COLO829 (cell line): ENCODE measurements at regions not wholly inside any gene's neighbourhood (a gene's known extent, or its start where the extent isn't known, plus 50 kb on each side); places are given as distances from the start of the nearest gene placed in this dataset.
"Not testable (repeated sequence)": the region's sequence is repeated elsewhere in the genome, so short reads cannot be mapped to it uniquely, and the experiment has no call there.

Source experiments
- DNase-seq: peaks from one replicate; pipeline ENCODE4 v3.0.0; 2012; ENCODE audit warnings: low spot score

DNA sequence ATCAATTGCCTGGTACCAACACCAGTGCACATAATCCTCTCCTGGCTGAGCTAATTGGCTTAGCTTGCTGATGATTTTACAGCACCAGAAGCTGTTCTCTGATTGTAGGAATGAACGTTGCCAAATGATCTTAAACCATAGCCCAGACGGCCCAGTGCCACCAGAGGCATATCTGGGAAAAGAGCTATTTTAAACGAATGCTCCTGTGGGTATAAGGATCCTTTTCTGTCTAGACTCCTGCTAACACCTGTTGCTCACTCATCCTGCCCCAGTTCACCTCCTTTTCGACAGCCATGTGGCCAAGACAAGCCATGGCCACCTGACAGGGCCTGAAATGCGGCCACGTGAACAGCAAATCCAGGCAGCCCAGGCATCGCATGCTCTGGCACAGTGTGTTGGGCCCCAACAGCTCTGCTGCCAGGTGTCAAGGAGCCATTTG, 289.9 kb upstream of the SLC30A5 start:
- DNase-seq, result no peak

DNA sequence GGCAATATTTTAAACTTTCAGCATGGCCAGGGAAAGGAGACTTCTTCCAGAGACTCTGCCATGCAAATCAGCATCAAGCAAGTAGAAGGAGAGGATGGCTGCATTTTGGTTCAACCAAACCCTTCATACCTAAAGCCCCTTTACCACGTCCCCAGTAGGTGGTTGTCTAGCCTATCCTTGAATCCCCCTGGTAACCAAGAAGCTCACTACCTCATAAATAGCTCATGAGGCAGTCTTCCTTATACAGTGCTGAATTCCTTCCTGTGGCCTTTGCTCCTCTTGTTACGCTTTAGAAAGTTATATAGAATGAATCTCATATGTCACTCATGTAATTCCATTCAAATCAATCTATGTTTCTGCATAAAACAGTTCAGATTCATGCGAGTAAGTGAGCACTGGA, 289.5 kb upstream of the SLC30A5 start:
- no peak for DNase-seq

DNA sequence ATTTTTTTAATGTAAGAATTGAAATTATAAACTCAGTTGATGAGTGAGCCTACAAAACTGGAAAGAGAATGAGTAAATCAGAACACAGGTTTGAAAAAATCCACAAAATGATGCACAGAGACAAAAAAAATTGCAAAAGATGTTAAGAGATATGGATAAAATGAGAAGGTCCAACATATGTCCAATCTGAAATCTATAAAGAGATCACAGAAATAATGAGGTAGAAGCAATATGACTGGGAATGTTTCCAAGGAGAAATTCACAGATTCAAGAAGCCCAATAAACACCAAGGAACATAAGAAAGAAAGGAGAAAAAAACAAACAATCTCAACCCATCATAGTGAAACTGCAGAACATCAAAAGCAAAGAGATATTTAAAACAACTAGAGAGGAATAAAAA, 288.4 kb upstream of the SLC30A5 start:
- no peak for DNase-seq

GRCh38 chr5:68817632-68818031, 276.2 kb upstream of the SLC30A5 start:
- no peak for DNase-seq

- DNase-seq, result no peak
Measured at GRCh38 chr5:68818057-68818695, 275.6 kb upstream of the SLC30A5 start.

GRCh38 chr5:68818870-68819269, 274.9 kb upstream of the SLC30A5 start:
- DNase-seq, result no peak

- no peak for DNase-seq
Measured at GRCh38 chr5:68821056-68821455, 272.8 kb upstream of the SLC30A5 start.

DNA sequence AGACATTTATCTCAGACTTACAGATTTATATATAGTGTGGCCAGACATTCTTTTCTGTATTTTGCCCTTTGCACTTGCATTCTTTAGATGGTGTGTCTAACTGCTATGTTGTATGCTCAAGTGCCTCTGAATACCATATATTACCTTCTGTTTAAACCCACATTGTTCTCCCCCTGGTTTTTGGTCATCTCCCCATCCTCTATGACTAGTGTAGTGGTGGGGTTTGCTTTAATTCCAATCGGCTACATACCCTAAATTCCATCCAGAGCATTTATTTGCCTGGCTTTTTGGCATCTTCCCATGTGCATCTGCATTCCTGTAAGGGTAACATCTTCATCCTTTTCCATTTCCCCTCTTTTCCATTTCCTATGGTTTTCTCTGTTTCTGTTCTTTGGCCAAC, 271.0 kb upstream of the SLC30A5 start:
- DNase-seq, result no peak

DNA sequence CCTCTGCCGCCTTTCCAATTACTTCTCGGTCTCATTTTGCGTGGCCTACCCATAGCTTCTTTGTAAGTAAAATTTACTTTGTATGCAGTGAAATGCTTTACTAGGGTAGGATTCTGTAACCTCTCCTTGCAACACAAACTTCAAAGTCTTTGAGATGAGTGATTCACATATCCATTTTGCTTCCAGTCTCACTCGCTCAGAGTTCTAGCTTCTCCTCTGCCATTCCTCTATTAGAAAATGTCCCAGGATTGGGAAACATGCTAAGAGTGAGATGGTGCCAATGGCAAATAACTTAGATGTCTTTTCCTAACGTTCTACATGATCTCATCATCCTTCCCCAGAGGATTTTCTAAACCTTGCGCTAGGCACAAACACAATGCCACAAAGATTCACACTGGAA, 270.5 kb upstream of the SLC30A5 start:
- no peak for DNase-seq

DNA sequence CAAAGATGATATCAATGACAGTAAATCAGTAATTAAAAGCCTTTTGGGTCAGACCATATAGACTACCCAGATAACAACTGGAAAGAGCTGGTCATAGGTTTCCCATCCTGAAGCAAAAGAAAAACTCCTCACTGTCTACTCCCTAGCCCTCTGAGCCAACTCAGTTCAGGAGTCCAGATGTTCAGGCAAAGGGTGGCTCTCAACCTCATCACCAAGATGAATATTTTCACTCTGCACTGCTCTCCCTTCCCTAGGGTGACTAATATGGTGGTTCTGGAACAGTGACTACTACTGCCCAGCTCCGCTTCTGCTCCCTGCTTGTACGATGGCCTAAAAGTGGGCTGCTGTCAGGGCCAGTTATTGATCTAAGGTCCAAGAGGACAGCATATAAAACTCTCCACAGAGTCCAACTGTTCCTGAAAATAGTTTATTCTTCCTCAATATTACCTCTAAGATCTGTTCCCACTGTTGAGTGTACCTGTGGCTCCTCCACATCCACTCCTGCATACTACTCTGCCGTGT, 263.4 kb upstream of the SLC30A5 start:
- no peak for DNase-seq

- DNase-seq, result no peak
Measured at GRCh38 chr5:68834491-68834981, 259.3 kb upstream of the SLC30A5 start.

GRCh38 chr5:68838157-68838718, 255.6 kb upstream of the SLC30A5 start:
- no peak for DNase-seq

DNA sequence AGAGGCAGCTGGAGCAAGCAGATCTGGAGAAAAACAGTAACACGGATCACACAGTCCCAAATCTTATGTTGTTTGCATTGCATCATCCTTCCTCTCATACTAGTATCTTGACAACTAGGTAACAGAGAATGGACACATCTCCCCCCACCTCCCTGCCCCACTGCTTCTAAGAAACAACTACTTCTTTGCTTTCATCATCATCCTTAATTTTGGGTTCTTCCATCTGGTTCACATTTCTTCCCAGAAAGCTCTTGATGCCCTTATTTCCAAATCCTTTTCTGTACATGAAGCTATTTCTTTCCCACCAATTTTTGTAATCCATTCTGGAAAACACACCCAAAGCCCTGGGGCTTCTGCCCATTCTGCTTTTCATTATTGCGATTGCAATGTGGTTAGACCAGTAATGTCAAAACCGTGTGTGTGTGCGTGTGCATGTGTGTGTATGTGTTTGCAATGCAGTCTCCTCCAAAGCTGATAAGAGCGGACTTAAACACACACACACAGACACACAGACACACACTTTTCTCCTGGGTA, 254.7 kb upstream of the SLC30A5 start:
- DNase-seq, result no peak

GRCh38 chr5:68843624-68844364, 250.0 kb upstream of the SLC30A5 start:
- no peak for DNase-seq

DNA sequence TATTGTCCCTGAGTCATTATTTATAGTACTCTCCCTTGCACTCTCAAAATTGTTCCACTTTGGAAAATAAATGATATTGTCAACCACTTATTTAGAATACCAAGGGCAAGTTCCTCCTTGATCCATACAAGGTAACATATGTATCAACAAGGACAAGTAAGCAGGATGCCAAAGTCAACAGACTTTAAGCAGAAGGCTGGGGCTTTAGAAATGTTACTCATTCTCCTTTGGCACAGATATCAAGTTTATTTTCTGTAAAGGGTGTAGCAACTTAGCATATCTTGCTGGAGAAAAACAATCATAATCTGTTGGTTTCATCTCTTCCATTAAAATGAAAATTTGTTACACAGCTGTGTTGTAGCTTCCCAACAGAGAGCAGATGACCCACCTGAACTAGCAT, 248.7 kb upstream of the SLC30A5 start:
- no peak for DNase-seq

GRCh38 chr5:68846828-68847227, 247.0 kb upstream of the SLC30A5 start:
- no peak for DNase-seq

GRCh38 chr5:68848091-68848490, 245.7 kb upstream of the SLC30A5 start:
- no peak for DNase-seq

- no peak for DNase-seq
Measured at GRCh38 chr5:68849103-68849502, 244.7 kb upstream of the SLC30A5 start.

DNA sequence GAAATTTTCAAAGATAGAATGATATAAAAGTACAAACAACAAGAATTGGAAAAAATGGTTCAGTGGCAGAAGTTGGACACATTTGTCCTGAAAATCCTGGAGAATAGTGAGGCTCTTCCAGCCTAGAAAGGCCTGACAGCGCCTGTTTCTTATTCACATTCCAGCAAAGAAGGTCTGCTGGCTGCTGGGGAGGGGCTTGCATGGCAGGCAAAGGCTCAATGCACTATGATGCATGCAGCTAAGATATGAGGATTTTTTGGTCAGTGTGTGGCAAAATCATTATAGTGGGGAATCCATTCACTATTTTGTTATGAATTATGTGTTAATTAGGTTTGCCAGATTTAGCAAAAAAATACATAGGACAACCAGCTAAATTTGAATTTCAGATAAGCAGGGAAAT, 243.9 kb upstream of the SLC30A5 start:
- no peak for DNase-seq

DNA sequence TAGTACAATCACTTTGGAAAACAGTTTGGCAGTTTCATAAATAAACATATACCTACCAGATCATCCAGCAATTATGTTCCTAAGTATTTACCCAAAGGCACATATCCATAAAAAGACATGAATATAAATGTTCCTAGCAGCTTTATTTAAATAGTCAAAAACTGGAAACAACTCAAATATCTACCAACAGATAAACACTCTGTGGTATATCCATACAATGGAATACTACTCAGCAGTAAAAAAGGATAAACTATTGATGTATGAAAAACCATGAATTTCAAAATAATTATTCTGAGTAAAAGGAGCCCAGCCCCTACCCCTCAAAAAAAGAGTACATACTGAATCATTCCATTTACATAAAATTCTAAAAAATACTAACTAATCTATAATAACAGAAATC, 232.7 kb upstream of the SLC30A5 start:
- no peak for DNase-seq

- DNase-seq, result no peak
Measured at GRCh38 chr5:68862560-68862959, 231.3 kb upstream of the SLC30A5 start.

- not testable (repeated sequence) for DNase-seq
Measured at GRCh38 chr5:68865192-68865591, 228.6 kb upstream of the SLC30A5 start.
